ENCODE measurements at regions not wholly inside any gene's neighbourhood (a gene's known extent, or its start where the extent isn't known, plus 50 kb on each side); places are given as distances from the start of the nearest gene placed in this dataset.

GRCh38 chr3:88267847-88268246, 118.1 kb downstream of the C3orf38 start:
- no peak for TF ChIP-seq BACH2 (CRISPR knock-in tag; IDR thresholded peaks at IDR 0.05; ENCODE audit: borderline replicate concordance)
- no peak for TF ChIP-seq SNAI2 (CRISPR knock-in tag; IDR thresholded peaks at IDR 0.05)

Measured in SK-N-SH treated with all-trans-retinoic acid at 6 μM for 48 hours (cell line).